MM.1S (cell line): ENCODE measurements at regions not wholly inside any gene's neighbourhood (a gene's known extent, or its start where the extent isn't known, plus 50 kb on each side); places are given as distances from the start of the nearest gene placed in this dataset.

Experiments used
- DNase-seq: peaks from one replicate; pipeline ENCODE4 v3.0.0-alpha.2; 2015
- H2AFZ ChIP-seq: fragments of 300-600 bp; sonication (generic); 2 replicates; pipeline ENCODE4 v1.6.0; 2016; ENCODE audit warnings: antibody characterized with exemption, low read length
- H3F3A ChIP-seq: fragments of 300-600 bp; sonication (generic); 2 replicates; pipeline ENCODE4 v1.6.1; 2016; ENCODE audit warnings: mild to moderate bottlenecking, antibody characterized with exemption, low read length, moderate library complexity, mixed read lengths; ENCODE audit not compliant: insufficient read depth
- H3K27ac ChIP-seq: fragments of 300-600 bp; sonication (generic); 2 replicates; pipeline ENCODE4 v1.5.1; 2016; ENCODE audit warnings: mild to moderate bottlenecking, low read length
- H3K27me3 ChIP-seq: fragments of 300-600 bp; sonication (generic); replicated peaks from 2 replicates; pipeline ENCODE4 v1.6.0; 2016; ENCODE audit warnings: low read length; ENCODE audit not compliant: insufficient read depth
- H3K36me3 ChIP-seq: fragments of 300-600 bp; sonication (generic); replicated peaks from 2 replicates; pipeline ENCODE4 v1.6.1; 2016; ENCODE audit warnings: mild to moderate bottlenecking, low read length, mixed read lengths; ENCODE audit not compliant: insufficient read depth
- H3K4me1 ChIP-seq: fragments of 300-600 bp; sonication (generic); 2 replicates; pipeline ENCODE4 v1.6.1; 2016; ENCODE audit warnings: low read length, mixed read lengths
- H3K4me2 ChIP-seq: fragments of 300-600 bp; sonication (generic); 2 replicates; pipeline ENCODE4 v1.6.0; 2016; ENCODE audit warnings: low read depth, low read length
- H3K4me3 ChIP-seq: fragments of 300-600 bp; sonication (generic); 2 replicates; pipeline ENCODE4 v1.5.1; 2016; ENCODE audit warnings: low read length, mixed read lengths
- H3K79me2 ChIP-seq: fragments of 300-600 bp; sonication (generic); 2 replicates; pipeline ENCODE4 v1.6.1; 2016; ENCODE audit warnings: mixed run types, low read length, mixed read lengths
- H3K9ac ChIP-seq: fragments of 300-600 bp; sonication (generic); 2 replicates; pipeline ENCODE4 v1.6.1; 2016; ENCODE audit warnings: low read length, mixed read lengths
- H3K9me2 ChIP-seq: fragments of 300-600 bp; sonication (generic); replicated peaks from 2 replicates; pipeline ENCODE4 v1.6.1; 2016; ENCODE audit warnings: mild to moderate bottlenecking, low read length, mixed read lengths; ENCODE audit not compliant: insufficient read depth
- H3K9me3 ChIP-seq: fragments of 300-600 bp; sonication (generic); replicated peaks from 2 replicates; pipeline ENCODE4 v1.6.1; 2016; ENCODE audit warnings: mild to moderate bottlenecking, low read length, mixed read lengths; ENCODE audit not compliant: insufficient read depth
- H4K20me1 ChIP-seq: fragments of 300-600 bp; sonication (generic); 2 replicates; pipeline ENCODE4 v1.6.1; 2016; ENCODE audit warnings: mild to moderate bottlenecking, low read length, moderate library complexity, mixed read lengths; ENCODE audit not compliant: insufficient read depth
- EZH2 ChIP-seq: fragments of 300-600 bp; sonication (generic); optimal IDR thresholded peaks from 2 replicates; pipeline ENCODE3; 2017; ENCODE audit warnings: low read depth, mild to moderate bottlenecking, antibody characterized with exemption, low read length, mixed read lengths
- EZH2phosphoT487 ChIP-seq: fragments of 300-600 bp; sonication (generic); IDR thresholded peaks from 2 replicates; pipeline ENCODE4 v1.6.1; 2018; ENCODE audit warnings: antibody characterized with exemption, low read length
- TF ChIP-seq, protein P1 (sequence below): fragments of 300-600 bp; sonication (generic); IDR thresholded peaks from 2 replicates; pipeline ENCODE4 v1.5.1; 2016; ENCODE audit warnings: antibody characterized with exemption, low read length, mixed read lengths

DNA sequence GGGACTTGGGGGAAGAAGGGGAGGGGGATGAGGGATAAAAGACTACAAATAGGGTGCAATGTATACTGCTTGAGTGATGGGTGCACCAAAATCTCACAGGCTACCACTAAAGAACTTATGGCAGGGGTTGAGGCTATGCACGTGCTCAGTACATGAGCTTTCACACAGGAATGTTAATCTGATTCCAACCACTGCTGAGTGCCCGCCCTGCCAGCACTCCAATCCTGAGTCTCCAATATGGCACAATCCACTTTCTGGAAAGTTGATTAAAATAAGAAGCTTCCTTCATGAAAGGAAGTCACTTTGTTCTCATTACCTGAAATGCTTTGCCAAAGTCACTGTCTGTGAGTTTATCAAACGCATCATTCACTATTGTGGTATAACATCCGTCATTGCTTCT, 463.0 kb downstream of the IRS2 start:
- H3K9ac ChIP-seq = no peak overlapping the region
- no peak overlapping the region for H3K4me2 ChIP-seq
- H3K36me3 ChIP-seq = no peaks in the 10 kb centered on the region
- no peak for DNase-seq
- H3K27me3 ChIP-seq = no peaks in the 10 kb centered on the region
- no peak overlapping the region for H3K27ac ChIP-seq
- no peak overlapping the region for H2AFZ ChIP-seq
- TF ChIP-seq EZH2 = no peak
- no peak for TF ChIP-seq EZH2phosphoT487
- TF ChIP-seq, protein P1, sequence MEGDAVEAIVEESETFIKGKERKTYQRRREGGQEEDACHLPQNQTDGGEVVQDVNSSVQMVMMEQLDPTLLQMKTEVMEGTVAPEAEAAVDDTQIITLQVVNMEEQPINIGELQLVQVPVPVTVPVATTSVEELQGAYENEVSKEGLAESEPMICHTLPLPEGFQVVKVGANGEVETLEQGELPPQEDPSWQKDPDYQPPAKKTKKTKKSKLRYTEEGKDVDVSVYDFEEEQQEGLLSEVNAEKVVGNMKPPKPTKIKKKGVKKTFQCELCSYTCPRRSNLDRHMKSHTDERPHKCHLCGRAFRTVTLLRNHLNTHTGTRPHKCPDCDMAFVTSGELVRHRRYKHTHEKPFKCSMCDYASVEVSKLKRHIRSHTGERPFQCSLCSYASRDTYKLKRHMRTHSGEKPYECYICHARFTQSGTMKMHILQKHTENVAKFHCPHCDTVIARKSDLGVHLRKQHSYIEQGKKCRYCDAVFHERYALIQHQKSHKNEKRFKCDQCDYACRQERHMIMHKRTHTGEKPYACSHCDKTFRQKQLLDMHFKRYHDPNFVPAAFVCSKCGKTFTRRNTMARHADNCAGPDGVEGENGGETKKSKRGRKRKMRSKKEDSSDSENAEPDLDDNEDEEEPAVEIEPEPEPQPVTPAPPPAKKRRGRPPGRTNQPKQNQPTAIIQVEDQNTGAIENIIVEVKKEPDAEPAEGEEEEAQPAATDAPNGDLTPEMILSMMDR = no peak
- H3K9me2 ChIP-seq = no peaks in the 10 kb centered on the region
- no peaks in the 10 kb centered on the region for H3K4me1 ChIP-seq
- no peaks in the 10 kb centered on the region for H4K20me1 ChIP-seq
- no peaks in the 10 kb centered on the region for H3K79me2 ChIP-seq
- H3K4me3 ChIP-seq = no peak overlapping the region
- no peaks in the 10 kb centered on the region for H3K9me3 ChIP-seq
- no peaks in the 10 kb centered on the region for H3F3A ChIP-seq

DNA sequence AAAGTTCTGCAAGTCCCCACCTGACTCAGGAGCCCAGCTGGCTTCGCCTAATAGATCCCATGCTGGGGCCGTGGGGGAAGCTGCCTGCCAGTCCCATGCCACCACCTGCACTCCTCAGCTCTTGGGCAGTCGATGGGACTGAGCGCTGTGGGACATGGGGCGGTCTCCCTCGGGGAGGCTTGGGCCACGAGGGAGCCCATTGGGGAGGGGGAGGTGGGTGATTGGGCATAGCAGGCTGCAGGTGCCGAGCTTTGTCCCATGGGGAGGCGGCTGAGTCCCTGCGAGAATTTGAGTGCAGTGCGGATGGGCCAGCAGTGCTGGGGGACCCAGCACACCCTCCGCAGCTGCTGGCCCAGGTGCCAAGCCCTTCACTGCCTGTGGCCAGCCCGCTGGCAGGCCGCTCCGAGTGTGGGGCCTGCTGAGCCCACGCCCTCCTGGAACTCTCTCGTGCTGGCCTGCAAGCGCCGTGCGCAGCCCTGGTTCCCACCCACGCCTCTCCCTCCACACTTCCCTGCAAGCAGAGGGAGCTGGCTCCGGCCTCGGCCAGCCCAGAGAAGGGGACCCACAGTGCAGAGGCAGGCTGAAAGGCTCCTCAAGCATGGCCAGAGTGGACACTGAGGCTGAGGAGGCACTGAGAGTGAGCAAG, 467.3 kb downstream of the IRS2 start:
- Histone ChIP-seq H3K4me3 (no peak overlapping the region), H2AFZ (no peak overlapping the region), H3K4me2 (no peak overlapping the region), H4K20me1 (no peaks in the 10 kb centered on the region), H3K9ac (no peak overlapping the region), H3K27me3 (no peaks in the 10 kb centered on the region), H3K9me2 (no peaks in the 10 kb centered on the region), H3K36me3 (no peaks in the 10 kb centered on the region), H3F3A (no peaks in the 10 kb centered on the region), H3K27ac (no peak overlapping the region), H3K4me1 (no peaks in the 10 kb centered on the region), H3K9me3 (no peaks in the 10 kb centered on the region), H3K79me2 (no peaks in the 10 kb centered on the region)
- TF ChIP-seq, protein P1 = no peak
- TF ChIP-seq EZH2phosphoT487 (no peak), EZH2 (no peak)
- no peak for DNase-seq

DNA sequence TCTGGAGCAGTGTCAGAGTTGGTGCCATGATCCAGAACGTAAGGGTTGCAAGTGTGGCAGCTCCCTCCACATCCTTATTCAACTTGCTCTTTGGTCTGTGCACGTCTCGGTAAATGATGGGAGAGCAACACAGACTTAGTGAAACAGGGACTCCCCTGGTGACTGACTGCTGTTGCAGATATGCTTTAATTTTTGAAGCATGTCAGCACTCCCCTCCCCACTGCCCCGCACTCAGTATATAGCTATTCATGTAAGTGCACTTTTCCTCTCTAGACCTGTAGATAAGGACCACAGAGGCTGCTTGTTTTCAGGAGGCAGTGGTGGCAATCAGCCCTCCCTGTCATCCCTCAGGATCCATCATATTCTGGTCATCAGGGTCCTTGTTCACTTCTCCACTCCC, 470.9 kb downstream of the IRS2 start:
- H3K4me1 ChIP-seq = no peaks in the 10 kb centered on the region
- no peaks in the 10 kb centered on the region for H3K36me3 ChIP-seq
- H3K9ac ChIP-seq = no peak overlapping the region
- H3K27me3 ChIP-seq = no peaks in the 10 kb centered on the region
- no peak overlapping the region for H3K4me3 ChIP-seq
- H3K4me2 ChIP-seq = no peak overlapping the region
- H3K9me2 ChIP-seq = no peaks in the 10 kb centered on the region
- no peaks in the 10 kb centered on the region for H4K20me1 ChIP-seq
- no peak overlapping the region for H2AFZ ChIP-seq
- no peak for DNase-seq
- no peaks in the 10 kb centered on the region for H3K9me3 ChIP-seq
- no peaks in the 10 kb centered on the region for H3F3A ChIP-seq
- no peak overlapping the region for H3K27ac ChIP-seq
- H3K79me2 ChIP-seq = no peaks in the 10 kb centered on the region
- TF ChIP-seq, protein P1 = no peak
- TF ChIP-seq EZH2phosphoT487 (no peak), EZH2 (no peak)
